CD4-positive, alpha-beta T cell (primary cell): ENCODE measurements at regions not wholly inside any gene's neighbourhood (a gene's known extent, or its start where the extent isn't known, plus 50 kb on each side); places are given as distances from the start of the nearest gene placed in this dataset.

Source experiments
- ATAC-seq: fragments of 200-7000 bp; cut with Tn5 transposase; one replicate; pipeline ENCODE4 v1.10.0; 2022; ENCODE audit warnings: mild to moderate bottlenecking; ENCODE audit not compliant: poor library complexity
- CTCF ChIA-PET: fragments of 350-600 bp; sonication (Branson Sonifier 250); formaldehyde crosslinking; loops from one replicate; lab custom pipeline; 2021; ENCODE audit warnings: antibody characterized with exemption, inconsistent platforms; lab: Charles Lee
- POLR2A ChIA-PET: fragments of 350-600 bp; sonication (Branson Sonifier 250); formaldehyde crosslinking; loops from one replicate; lab custom pipeline; 2021; ENCODE audit warnings: antibody characterized with exemption, inconsistent platforms; lab: Charles Lee
- DNase-seq, 14 experiments: peaks; one replicate each; pipeline ENCODE4 v3.0.0-alpha.2; 2013 to 2020; ENCODE audit warnings: mixed read lengths in 2 of 14
- H3K27ac ChIP-seq, 2 donors: one replicate each; pipeline versions ENCODE4 v1.5.1 to v1.7.0; 2013; ENCODE audit warnings: low read length in 2 of 2, low read depth in 1 of 2, mild to moderate bottlenecking in 1 of 2
- H3K27me3 ChIP-seq, 2 experiments: 1 replicate in 1 of 2; 2 replicates in 1 of 2; pipeline versions ENCODE4 v1.6.1 to v1.7.0; 2013; ENCODE audit warnings: low read length in 2 of 2, control low read depth in 1 of 2, mild to moderate bottlenecking in 1 of 2, moderate library complexity in 1 of 2; ENCODE audit not compliant: insufficient read depth in 2 of 2, control insufficient read depth in 1 of 2
- H3K36me3 ChIP-seq: one replicate; pipeline ENCODE4 v1.6.1; 2013; ENCODE audit warnings: low read length, control low read depth; ENCODE audit not compliant: insufficient read depth
- H3K4me1 ChIP-seq: one replicate; pipeline ENCODE4 v1.6.1; 2013; ENCODE audit warnings: low read length, control low read depth; ENCODE audit not compliant: insufficient read depth
- H3K4me3 ChIP-seq: one replicate; pipeline ENCODE4 v1.5.1; 2013; ENCODE audit warnings: mild to moderate bottlenecking, low read length, moderate library complexity
- H3K9me3 ChIP-seq, 2 experiments: 1 replicate in 1 of 2; 2 replicates in 1 of 2; pipeline versions ENCODE4 v1.6.1 to v1.7.0; 2013; ENCODE audit warnings: low read length in 2 of 2, mild to moderate bottlenecking in 2 of 2, control low read depth in 1 of 2, moderate library complexity in 1 of 2; ENCODE audit not compliant: control insufficient read depth in 1 of 2, insufficient read depth in 1 of 2
- H3K27ac Mint-ChIP-seq: one replicate; pipeline ENCODE4 v1.8.0; 2020; ENCODE audit warnings: mixed read lengths
- H3K27me3 Mint-ChIP-seq: one replicate; pipeline ENCODE4 v1.8.0; 2021; ENCODE audit warnings: mixed read lengths
- H3K36me3 Mint-ChIP-seq: one replicate; pipeline ENCODE4 v1.8.0; 2021; ENCODE audit warnings: low read depth, mixed read lengths
- H3K4me1 Mint-ChIP-seq: one replicate; pipeline ENCODE4 v1.8.0; 2021; ENCODE audit warnings: low read depth, mixed read lengths
- H3K4me3 Mint-ChIP-seq: one replicate; pipeline ENCODE4 v1.8.0; 2020; ENCODE audit warnings: mild to moderate bottlenecking, mixed read lengths
- H3K9me3 Mint-ChIP-seq: one replicate; pipeline ENCODE4 v1.8.0; 2020; ENCODE audit warnings: mixed read lengths
- CTCF ChIP-seq: fragments of 200-600 bp; IDR thresholded peaks from one replicate; pipeline ENCODE4 v1.8.0; 2022; ENCODE audit warnings: antibody characterized with exemption, mild to moderate bottlenecking
- intact Hi-C, 2 experiments: fragments of 100-400 bp; cut with DNase I in 1 of 2; cut with micrococcal nuclease in 1 of 2; formaldehyde crosslinking; loops; one replicate each; pipeline versions ENCODE4 v1.15.1 to v1.9.0; 2023 to 2025; cut with DNase I, micrococcal nuclease

- POLR2A ChIA-PET, result interaction anchor here (0.6 to 1.4 kb wide), 2 partner anchors 17 to 19 kb away, joined by 3 to 4 read pairs; no protein-coding TSS in a partner anchor
- no peak overlapping the region for H3K4me3 ChIP-seq
- H3K4me1 ChIP-seq, result peaks cover 10% of the 10 kb centered on the region
- H3K27me3 ChIP-seq, result no peaks in the 10 kb centered on the region
- Mint-ChIP-seq H3K27ac (no peak overlapping the region), H3K36me3 (no peaks in the 10 kb centered on the region), H3K4me1 (peaks cover 36% of the 10 kb centered on the region), H3K9me3 (peaks cover 3% of the 10 kb centered on the region), H3K4me3 (no peak overlapping the region), H3K27me3 (no peaks in the 10 kb centered on the region)
- H3K36me3 ChIP-seq, result no peaks in the 10 kb centered on the region
- DNase-seq, result no peak
- H3K27ac ChIP-seq, result no peak overlapping the region
- CTCF ChIA-PET, result no interaction called here
- no peak for ATAC-seq
- intact Hi-C loops, result no loop called here
- H3K9me3 ChIP-seq, result no peaks in the 10 kb centered on the region
- TF ChIP-seq CTCF, result no peak
Observed at GRCh38 chr3:31249545-31249944, 283.2 kb upstream of the STT3B start.

DNA sequence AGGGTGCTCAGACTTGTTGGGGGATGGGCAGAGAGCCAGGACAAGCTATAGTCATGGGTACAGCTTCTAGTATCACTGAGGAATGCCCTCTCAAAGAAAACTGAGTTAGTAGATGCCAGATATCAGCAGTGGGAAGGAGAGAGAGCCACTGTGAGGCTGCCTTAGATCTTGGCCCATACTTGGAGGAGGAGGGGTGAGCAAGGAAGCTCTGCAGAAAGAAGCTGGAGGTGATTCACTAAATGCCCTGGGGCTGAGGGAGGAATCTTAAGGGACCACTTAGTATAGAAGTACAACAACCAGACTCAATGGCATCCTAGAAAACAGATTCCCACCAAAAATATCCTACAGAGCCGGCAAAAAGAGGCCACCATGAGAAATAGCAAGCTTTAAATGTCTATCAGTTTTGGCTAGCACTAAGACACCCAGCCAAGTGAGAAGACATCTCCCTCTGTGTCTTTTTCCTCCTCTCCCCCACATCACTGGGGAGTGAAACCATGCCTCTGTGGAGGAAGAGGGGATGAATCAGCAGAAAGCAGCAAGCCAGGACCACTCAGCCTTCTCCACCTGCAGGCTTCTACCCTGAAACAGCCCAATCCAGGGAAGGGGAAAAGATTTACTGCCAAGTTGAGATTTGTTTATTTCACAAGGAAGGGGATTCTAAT, 282.5 kb upstream of the STT3B start:
- H3K27ac Mint-ChIP-seq, result no peak overlapping the region
- no peaks in the 10 kb centered on the region for H3K27me3 Mint-ChIP-seq
- ChIA-PET CTCF (no interaction called here), POLR2A (interaction anchor here (1.4 kb wide), 1 partner anchor 18 kb away, joined by 4 read pairs; no protein-coding TSS in a partner anchor)
- Histone ChIP-seq H3K4me3 (no peak overlapping the region), H3K4me1 (peaks cover 10% of the 10 kb centered on the region), H3K9me3 (no peaks in the 10 kb centered on the region), H3K27me3 (no peaks in the 10 kb centered on the region), H3K36me3 (no peaks in the 10 kb centered on the region), H3K27ac (no peak overlapping the region)
- intact Hi-C loops, result no loop called here
- H3K4me1 Mint-ChIP-seq, result peaks cover 36% of the 10 kb centered on the region
- peaks cover 3% of the 10 kb centered on the region for H3K9me3 Mint-ChIP-seq
- no peak for ATAC-seq
- no peak for DNase-seq
- H3K4me3 Mint-ChIP-seq, result no peak overlapping the region
- H3K36me3 Mint-ChIP-seq, result no peaks in the 10 kb centered on the region
- no peak for TF ChIP-seq CTCF

- no peaks in the 10 kb centered on the region for H3K9me3 ChIP-seq
- Mint-ChIP-seq H3K27me3 (no peaks in the 10 kb centered on the region), H3K27ac (no peak overlapping the region), H3K4me3 (no peak overlapping the region), H3K4me1 (peaks cover 38% of the 10 kb centered on the region), H3K9me3 (peaks cover 3% of the 10 kb centered on the region), H3K36me3 (no peaks in the 10 kb centered on the region)
- peaks cover 10% of the 10 kb centered on the region for H3K4me1 ChIP-seq
- no peak for TF ChIP-seq CTCF
- H3K27ac ChIP-seq, result no peak overlapping the region
- POLR2A ChIA-PET, result no interaction called here
- CTCF ChIA-PET, result no interaction called here
- ATAC-seq (no peak), DNase-seq (peak in 1 of 14 experiments; percentile 19)
- no peak overlapping the region for H3K4me3 ChIP-seq
- intact Hi-C loops, result no loop called here
- H3K27me3 ChIP-seq, result no peaks in the 10 kb centered on the region
- no peaks in the 10 kb centered on the region for H3K36me3 ChIP-seq
Observed at GRCh38 chr3:31251083-31251482, 281.6 kb upstream of the STT3B start.
